K562 (cell line): ENCODE measurements at regions not wholly inside any gene's neighbourhood (a gene's known extent, or its start where the extent isn't known, plus 50 kb on each side); places are given as distances from the start of the nearest gene placed in this dataset.

ENCODE experiments used
- ASH1L ChIP-seq: fragments of 450-650 bp; IDR thresholded peaks from 2 replicates; pipeline ENCODE4 v1.6.1; 2018; ENCODE audit warnings: borderline replicate concordance, mild to moderate bottlenecking, low read depth; ENCODE audit not compliant: partially characterized antibody
- CBX3 ChIP-seq, 2 experiments: IDR thresholded peaks; 1 replicate in 1 of 2; 2 replicates in 1 of 2; pipeline ENCODE4 v1.6.1; 2012; ENCODE audit warnings: inconsistent platforms in 2 of 2, low read length in 2 of 2, borderline replicate concordance in 1 of 2, control low read depth in 1 of 2
- CHD7 ChIP-seq: fragments of 200-600 bp; sonication (generic); IDR thresholded peaks from one replicate; pipeline ENCODE4 v1.6.1; 2012; ENCODE audit warnings: mild to moderate bottlenecking, low read depth, low read length, inconsistent platforms
- ELK3 ChIP-seq: fragments of 450-650 bp; formaldehyde crosslinking; IDR thresholded peaks from 2 replicates; pipeline ENCODE4 v1.4.0; 2020; ENCODE audit warnings: mild to moderate bottlenecking
- MTF1 ChIP-seq: fragments of 250-450 bp; sonication (Bioruptor Pico); IDR thresholded peaks from 2 replicates; pipeline ENCODE4 v1.9.0; 2021; ENCODE audit warnings: moderate library complexity, mild to moderate bottlenecking, inconsistent platforms, borderline replicate concordance
- RBM39 ChIP-seq: fragments of 200-400 bp; formaldehyde crosslinking; optimal IDR thresholded peaks from 2 replicates; pipeline ENCODE3; 2018; ENCODE audit warnings: low read depth, low read length
- SAFB ChIP-seq: fragments of 200-400 bp; formaldehyde crosslinking; IDR thresholded peaks from 2 replicates; pipeline ENCODE4 v1.6.1; 2017; ENCODE audit warnings: low read depth, low read length, borderline replicate concordance
- THRA ChIP-seq: fragments of 450-650 bp; IDR thresholded peaks from 2 replicates; pipeline ENCODE4 v1.6.1; 2017; ENCODE audit warnings: mild to moderate bottlenecking, moderate library complexity
- ZNF224 ChIP-seq: sonication (generic); formaldehyde crosslinking; IDR thresholded peaks from 2 replicates; pipeline ENCODE4 v1.8.0; 2022; ENCODE audit warnings: mild to moderate bottlenecking, missing genetic modification reagents
- ZNF431 ChIP-seq: sonication (generic); formaldehyde crosslinking; IDR thresholded peaks from 2 replicates; pipeline ENCODE4 v1.8.0; 2022; ENCODE audit warnings: mild to moderate bottlenecking, missing genetic modification reagents

GRCh38 chr5:8517456-8517855 lies 648.5 kb downstream of the MTRR start (continued):
- TF ChIP-seq CHD7 (no peak), MTF1 (CRISPR knock-in tag) (no peak), SAFB (no peak), ZNF431 (CRISPR knock-in tag) (peak; percentile 81), RBM39 (no peak), THRA (no peak), ASH1L (no peak), ELK3 (CRISPR knock-in tag) (no peak), ZNF224 (CRISPR knock-in tag) (no peak), CBX3 (IDR thresholded peaks at IDR 0.05; ENCODE audit: borderline replicate concordance in 1 of 2, low read length in 2 of 2) (no peak)
